Stimulated activated naive CD4-positive, alpha-beta T cell (primary cell): ENCODE measurements at regions not wholly inside any gene's neighbourhood (a gene's known extent, or its start where the extent isn't known, plus 50 kb on each side); places are given as distances from the start of the nearest gene placed in this dataset.
"Not testable (repeated sequence)": the region's sequence is repeated elsewhere in the genome, so short reads cannot be mapped to it uniquely, and the experiment has no call there.

ENCODE experiments used
- DNase-seq, 6 experiments: peaks; one replicate each; lab custom pipeline; 2025; lab: John Stamatoyannopoulos, UW

GRCh38 chr17:15860774-15861173 lies 84.2 kb upstream of the ADORA2B start:
- not testable (repeated sequence) for DNase-seq

- DNase-seq = not testable (repeated sequence)
Observed at GRCh38 chr17:15864061-15864460, 80.9 kb upstream of the ADORA2B start.

- DNase-seq = not testable (repeated sequence)
Observed at GRCh38 chr17:15864472-15864871, 80.5 kb upstream of the ADORA2B start.

- not testable (repeated sequence) for DNase-seq
Observed at GRCh38 chr17:15866015-15866414, 78.9 kb upstream of the ADORA2B start.

GRCh38 chr17:15867331-15867730 lies 77.6 kb upstream of the ADORA2B start:
- not testable (repeated sequence) for DNase-seq

GRCh38 chr17:15869868-15870267 lies 75.1 kb upstream of the ADORA2B start:
- not testable (repeated sequence) for DNase-seq

- DNase-seq = not testable (repeated sequence)
Observed at GRCh38 chr17:15872677-15873076, 72.3 kb upstream of the ADORA2B start.

- DNase-seq = not testable (repeated sequence)
Observed at GRCh38 chr17:15877882-15878500, 66.9 kb upstream of the ADORA2B start.

GRCh38 chr17:15882058-15882720 lies 62.7 kb upstream of the ADORA2B start:
- no peak for DNase-seq

- no peak for DNase-seq
Observed at GRCh38 chr17:15882777-15883176, 62.2 kb upstream of the ADORA2B start.

- no peak for DNase-seq
Observed at GRCh38 chr17:15883617-15884111, 61.3 kb upstream of the ADORA2B start.

GRCh38 chr17:15884731-15885130 lies 60.2 kb upstream of the ADORA2B start:
- no peak for DNase-seq

GRCh38 chr17:15885770-15886169 lies 59.2 kb upstream of the ADORA2B start:
- no peak for DNase-seq

GRCh38 chr17:15886221-15886620 lies 58.7 kb upstream of the ADORA2B start:
- DNase-seq = no peak

- no peak for DNase-seq
Observed at GRCh38 chr17:15886804-15887203, 58.1 kb upstream of the ADORA2B start.

GRCh38 chr17:15888436-15888835 lies 56.5 kb upstream of the ADORA2B start:
- no peak for DNase-seq

- no peak for DNase-seq
Observed at GRCh38 chr17:15890279-15890892, 54.5 kb upstream of the ADORA2B start.

- no peak for DNase-seq
Observed at GRCh38 chr17:15891318-15891717, 53.6 kb upstream of the ADORA2B start.

- no peak for DNase-seq
Observed at GRCh38 chr17:15892244-15892643, 52.7 kb upstream of the ADORA2B start.

GRCh38 chr17:15892731-15893657 lies 51.9 kb upstream of the ADORA2B start:
- DNase-seq = no peak

- DNase-seq = no peak
Observed at GRCh38 chr17:15893658-15894024, 51.3 kb upstream of the ADORA2B start.

- no peak for DNase-seq
Observed at GRCh38 chr17:15894258-15894657, 50.7 kb upstream of the ADORA2B start.
